Astrocyte (in vitro differentiated cells and primary cell): ENCODE measurements at regions not wholly inside any gene's neighbourhood (a gene's known extent, or its start where the extent isn't known, plus 50 kb on each side); places are given as distances from the start of the nearest gene placed in this dataset.

Experiments used
- DNase-seq: peaks from one replicate; pipeline ENCODE4 v3.0.0-alpha.2; 2010; ENCODE audit warnings: low read depth
- FAIRE-seq: peaks from 2 replicates; lab custom pipeline; 2011; peaks lifted over from hg19 to GRCh38; lab: Jason Lieb, UNC
- H2AFZ ChIP-seq: 2 replicates; pipeline ENCODE4 v1.6.0; 2012; ENCODE audit warnings: low read depth, low read length, inconsistent platforms
- H3K27ac ChIP-seq: 2 replicates; pipeline ENCODE4 v1.5.1; 2011; ENCODE audit warnings: low read depth, low read length, inconsistent platforms
- H3K27me3 ChIP-seq: 2 replicates; pipeline ENCODE4 v1.6.0; 2011; ENCODE audit warnings: low read length, inconsistent platforms; ENCODE audit not compliant: insufficient read depth
- H3K36me3 ChIP-seq: 2 replicates; pipeline ENCODE4 v1.5.1; 2011; ENCODE audit warnings: low read length, inconsistent platforms; ENCODE audit not compliant: insufficient read depth
- H3K4me1 ChIP-seq: 2 replicates; pipeline ENCODE4 v1.5.1; 2011; ENCODE audit warnings: low read length, inconsistent platforms; ENCODE audit not compliant: insufficient read depth
- H3K4me2 ChIP-seq: 2 replicates; pipeline ENCODE4 v1.6.0; 2012; ENCODE audit warnings: low read length, inconsistent platforms
- H3K4me3 ChIP-seq: 2 replicates; pipeline ENCODE4 v1.5.1; 2011; ENCODE audit warnings: low read depth, mild to moderate bottlenecking, low read length, inconsistent platforms; ENCODE audit not compliant: insufficient read depth
- H3K79me2 ChIP-seq: 2 replicates; pipeline ENCODE4 v1.6.0; 2012; ENCODE audit warnings: mild to moderate bottlenecking, low read length, inconsistent platforms; ENCODE audit not compliant: insufficient read depth
- H3K9ac ChIP-seq: 2 replicates; pipeline ENCODE4 v1.6.0; 2012; ENCODE audit warnings: mild to moderate bottlenecking, low read length, inconsistent platforms
- H3K9me3 ChIP-seq: 2 replicates; pipeline ENCODE4 v1.5.1; 2012; ENCODE audit warnings: low read depth, mild to moderate bottlenecking, low read length, inconsistent platforms; ENCODE audit not compliant: insufficient read depth
- H4K20me1 ChIP-seq: 2 replicates; pipeline ENCODE4 v1.6.0; 2012; ENCODE audit warnings: low read length, inconsistent platforms; ENCODE audit not compliant: insufficient read depth
- H3K27ac Mint-ChIP-seq: one replicate; pipeline ENCODE4 v1.8.0; 2021; ENCODE audit warnings: mild to moderate bottlenecking, mixed read lengths; ENCODE audit not compliant: unreplicated experiment
- H3K27me3 Mint-ChIP-seq: one replicate; pipeline ENCODE4 v1.8.0; 2021; ENCODE audit warnings: low read depth, mixed read lengths; ENCODE audit not compliant: unreplicated experiment
- H3K36me3 Mint-ChIP-seq: one replicate; pipeline ENCODE4 v1.8.0; 2021; ENCODE audit warnings: low read depth, mixed read lengths; ENCODE audit not compliant: unreplicated experiment
- H3K4me1 Mint-ChIP-seq: one replicate; pipeline ENCODE4 v1.8.0; 2021; ENCODE audit warnings: low read depth, mixed read lengths; ENCODE audit not compliant: unreplicated experiment
- H3K4me3 Mint-ChIP-seq: one replicate; pipeline ENCODE4 v1.8.0; 2021; ENCODE audit warnings: mild to moderate bottlenecking, moderate library complexity, mixed read lengths; ENCODE audit not compliant: unreplicated experiment
- H3K9me3 Mint-ChIP-seq: one replicate; pipeline ENCODE4 v1.8.0; 2021; ENCODE audit warnings: mild to moderate bottlenecking, mixed read lengths; ENCODE audit not compliant: unreplicated experiment
- EZH2 ChIP-seq: IDR thresholded peaks from 2 replicates; pipeline ENCODE4 v1.6.1; 2012; ENCODE audit warnings: mild to moderate bottlenecking, low read length, inconsistent platforms; ENCODE audit not compliant: insufficient read depth
- TF ChIP-seq, protein P1 (sequence below): IDR thresholded peaks from 2 replicates; pipeline ENCODE4 v1.5.1; 2011; ENCODE audit warnings: low read depth, mild to moderate bottlenecking, inconsistent platforms, low read length, moderate library complexity; ENCODE audit not compliant: insufficient read depth

DNA sequence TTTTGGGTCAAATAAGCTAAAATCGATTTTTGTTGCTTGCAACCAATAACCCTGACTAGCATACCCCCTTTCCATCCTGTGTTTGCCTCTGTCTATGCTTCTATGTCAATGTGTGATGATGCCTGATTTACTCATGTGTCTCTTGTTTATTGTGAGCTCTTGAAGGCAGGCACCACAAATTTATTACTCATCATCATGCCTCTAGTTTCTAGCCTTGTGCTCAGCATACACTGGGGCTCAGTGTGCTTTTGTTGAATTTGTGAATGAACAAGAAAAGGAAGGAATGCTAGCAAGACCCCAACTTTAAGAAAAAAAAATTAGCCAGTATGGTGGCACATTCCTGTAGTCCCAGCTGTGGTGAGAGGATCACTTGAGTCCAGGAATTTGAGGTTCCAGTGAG, 119.1 kb upstream of the GPR139 start:
- no peak overlapping the region for H3K27ac Mint-ChIP-seq
- H3K9me3 ChIP-seq = no peaks in the 10 kb centered on the region
- H3K4me2 ChIP-seq = no peak overlapping the region
- H3K9me3 Mint-ChIP-seq = no peaks in the 10 kb centered on the region
- H3K79me2 ChIP-seq = no peaks in the 10 kb centered on the region
- no peak for FAIRE-seq
- no peak overlapping the region for H3K27ac ChIP-seq
- no peaks in the 10 kb centered on the region for H3K4me1 Mint-ChIP-seq
- no peaks in the 10 kb centered on the region for H3K4me1 ChIP-seq
- H3K9ac ChIP-seq = no peak overlapping the region
- no peaks in the 10 kb centered on the region for H3K36me3 ChIP-seq
- H3K27me3 Mint-ChIP-seq = peaks cover 2% of the 10 kb centered on the region
- no peak overlapping the region for H3K4me3 ChIP-seq
- H3K27me3 ChIP-seq = no peaks in the 10 kb centered on the region
- H3K4me3 Mint-ChIP-seq = no peak overlapping the region
- H3K36me3 Mint-ChIP-seq = no peaks in the 10 kb centered on the region
- TF ChIP-seq, protein P1, sequence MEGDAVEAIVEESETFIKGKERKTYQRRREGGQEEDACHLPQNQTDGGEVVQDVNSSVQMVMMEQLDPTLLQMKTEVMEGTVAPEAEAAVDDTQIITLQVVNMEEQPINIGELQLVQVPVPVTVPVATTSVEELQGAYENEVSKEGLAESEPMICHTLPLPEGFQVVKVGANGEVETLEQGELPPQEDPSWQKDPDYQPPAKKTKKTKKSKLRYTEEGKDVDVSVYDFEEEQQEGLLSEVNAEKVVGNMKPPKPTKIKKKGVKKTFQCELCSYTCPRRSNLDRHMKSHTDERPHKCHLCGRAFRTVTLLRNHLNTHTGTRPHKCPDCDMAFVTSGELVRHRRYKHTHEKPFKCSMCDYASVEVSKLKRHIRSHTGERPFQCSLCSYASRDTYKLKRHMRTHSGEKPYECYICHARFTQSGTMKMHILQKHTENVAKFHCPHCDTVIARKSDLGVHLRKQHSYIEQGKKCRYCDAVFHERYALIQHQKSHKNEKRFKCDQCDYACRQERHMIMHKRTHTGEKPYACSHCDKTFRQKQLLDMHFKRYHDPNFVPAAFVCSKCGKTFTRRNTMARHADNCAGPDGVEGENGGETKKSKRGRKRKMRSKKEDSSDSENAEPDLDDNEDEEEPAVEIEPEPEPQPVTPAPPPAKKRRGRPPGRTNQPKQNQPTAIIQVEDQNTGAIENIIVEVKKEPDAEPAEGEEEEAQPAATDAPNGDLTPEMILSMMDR = no peak
- TF ChIP-seq EZH2 = no peak
- no peaks in the 10 kb centered on the region for H4K20me1 ChIP-seq
- no peak for DNase-seq
- H2AFZ ChIP-seq = no peak overlapping the region

- H3K79me2 ChIP-seq = no peaks in the 10 kb centered on the region
- H3K27ac ChIP-seq = no peak overlapping the region
- TF ChIP-seq EZH2 = no peak
- no peak overlapping the region for H2AFZ ChIP-seq
- Mint-ChIP-seq H3K27ac (no peak overlapping the region), H3K4me1 (no peaks in the 10 kb centered on the region), H3K27me3 (peaks cover 2% of the 10 kb centered on the region), H3K4me3 (no peak overlapping the region), H3K9me3 (no peaks in the 10 kb centered on the region), H3K36me3 (no peaks in the 10 kb centered on the region)
- no peak overlapping the region for H3K4me3 ChIP-seq
- no peaks in the 10 kb centered on the region for H3K27me3 ChIP-seq
- no peaks in the 10 kb centered on the region for H3K9me3 ChIP-seq
- no peaks in the 10 kb centered on the region for H4K20me1 ChIP-seq
- no peak overlapping the region for H3K9ac ChIP-seq
- H3K36me3 ChIP-seq = no peaks in the 10 kb centered on the region
- H3K4me2 ChIP-seq = no peak overlapping the region
- FAIRE-seq (no peak), DNase-seq (no peak)
- H3K4me1 ChIP-seq = no peaks in the 10 kb centered on the region
These were observed 117.9 kb upstream of the GPR139 start for GRCh38 chr16:20191566-20191965.

DNA sequence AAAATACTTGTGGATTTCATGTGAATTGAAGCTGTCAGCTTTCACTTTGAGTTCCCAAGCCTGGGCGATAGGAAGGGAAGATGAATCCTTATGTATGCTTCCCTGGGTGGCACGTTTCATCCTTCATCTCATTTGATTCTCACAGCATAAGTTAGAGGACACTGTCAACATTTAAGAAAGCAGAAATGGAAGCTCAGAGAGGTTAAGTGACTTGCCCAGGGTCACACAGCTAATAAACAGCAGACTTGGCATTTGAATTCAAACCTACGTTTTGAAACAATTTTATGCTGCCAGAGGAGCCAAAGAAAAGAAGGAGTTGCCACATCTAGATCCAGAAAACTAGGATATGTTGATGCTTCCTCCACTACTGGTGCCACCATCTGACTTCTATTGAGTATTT, 108.3 kb upstream of the GPR139 start:
- no peaks in the 10 kb centered on the region for H3K4me1 Mint-ChIP-seq
- no peaks in the 10 kb centered on the region for H3K9me3 ChIP-seq
- TF ChIP-seq, protein P1 = no peak
- no peak for TF ChIP-seq EZH2
- H3K27me3 Mint-ChIP-seq = peaks cover 16% of the 10 kb centered on the region
- H3K79me2 ChIP-seq = no peaks in the 10 kb centered on the region
- H3K4me1 ChIP-seq = no peaks in the 10 kb centered on the region
- H2AFZ ChIP-seq = no peak overlapping the region
- H3K4me3 Mint-ChIP-seq = no peak overlapping the region
- H3K4me3 ChIP-seq = no peak overlapping the region
- H3K27ac Mint-ChIP-seq = no peak overlapping the region
- FAIRE-seq (no peak), DNase-seq (no peak)
- H3K27ac ChIP-seq = no peak overlapping the region
- no peak overlapping the region for H3K4me2 ChIP-seq
- no peaks in the 10 kb centered on the region for H3K36me3 ChIP-seq
- H3K9me3 Mint-ChIP-seq = no peaks in the 10 kb centered on the region
- no peak overlapping the region for H3K9ac ChIP-seq
- no peaks in the 10 kb centered on the region for H3K27me3 ChIP-seq
- no peaks in the 10 kb centered on the region for H3K36me3 Mint-ChIP-seq
- H4K20me1 ChIP-seq = no peaks in the 10 kb centered on the region
